ENCODE measurements at regions not wholly inside any gene's neighbourhood (a gene's known extent, or its start where the extent isn't known, plus 50 kb on each side); places are given as distances from the start of the nearest gene placed in this dataset.
"Not testable (repeated sequence)": the region's sequence is repeated elsewhere in the genome, so short reads cannot be mapped to it uniquely, and the experiment has no call there.

DNA sequence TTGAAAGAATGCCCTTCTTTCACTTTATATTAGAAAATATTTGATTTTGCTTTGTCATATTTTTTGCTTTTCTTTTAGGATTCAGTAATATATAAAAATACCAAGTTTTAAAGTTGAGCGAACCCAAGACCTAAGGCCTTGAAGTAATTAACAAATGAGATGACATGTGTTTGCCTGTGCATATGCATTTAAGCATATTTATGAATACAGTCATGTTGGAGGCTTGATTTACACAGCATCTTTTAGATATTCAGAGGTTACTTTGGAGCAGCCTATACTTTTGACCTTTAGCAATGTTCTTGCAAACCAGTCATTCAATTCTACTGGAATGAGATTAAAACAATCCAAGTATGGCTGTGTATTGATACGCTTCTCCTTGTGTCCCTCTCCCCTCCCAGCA is 425.1 kb downstream of the KCNJ18 start:
- H3K36me3 Mint-ChIP-seq, H3K27ac Mint-ChIP-seq, H3K4me3 Mint-ChIP-seq: not testable (repeated sequence)

DNA sequence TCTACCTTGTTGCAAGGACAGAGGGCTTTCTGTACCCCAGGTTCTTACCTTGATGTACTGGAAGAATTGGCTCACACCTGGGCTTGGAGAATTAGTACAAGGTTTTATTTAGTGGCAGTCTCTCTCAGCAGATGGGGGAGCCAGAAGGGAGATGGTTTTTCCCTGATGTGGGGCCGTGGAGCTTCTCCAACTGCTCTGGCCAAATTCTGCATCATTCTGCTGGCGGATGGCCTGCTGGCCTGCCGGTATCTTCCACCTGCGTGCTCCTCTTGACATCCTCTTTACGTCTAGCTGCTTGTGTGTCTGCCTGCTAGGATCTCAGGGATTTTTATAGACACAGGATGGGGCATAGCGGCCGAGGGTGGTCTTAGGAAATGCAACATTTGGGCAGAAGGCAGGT is 426.7 kb downstream of the KCNJ18 start:
- H3K4me3 Mint-ChIP-seq; H3K9me3 Mint-ChIP-seq; H3K4me1 Mint-ChIP-seq; H3K27me3 Mint-ChIP-seq; ATAC-seq (ENCODE audit: low read depth); H3K27ac Mint-ChIP-seq; H3K36me3 Mint-ChIP-seq; DNase-seq (ENCODE audit: low spot score in 2 of 2): not testable (repeated sequence)

More for the DNA sequence above, 425.1 kb downstream of the KCNJ18 start:
- not testable (repeated sequence) for ATAC-seq (ENCODE audit: low read depth); H3K27me3 Mint-ChIP-seq; H3K4me1 Mint-ChIP-seq; DNase-seq (ENCODE audit: low spot score in 2 of 2); H3K9me3 Mint-ChIP-seq

DNA sequence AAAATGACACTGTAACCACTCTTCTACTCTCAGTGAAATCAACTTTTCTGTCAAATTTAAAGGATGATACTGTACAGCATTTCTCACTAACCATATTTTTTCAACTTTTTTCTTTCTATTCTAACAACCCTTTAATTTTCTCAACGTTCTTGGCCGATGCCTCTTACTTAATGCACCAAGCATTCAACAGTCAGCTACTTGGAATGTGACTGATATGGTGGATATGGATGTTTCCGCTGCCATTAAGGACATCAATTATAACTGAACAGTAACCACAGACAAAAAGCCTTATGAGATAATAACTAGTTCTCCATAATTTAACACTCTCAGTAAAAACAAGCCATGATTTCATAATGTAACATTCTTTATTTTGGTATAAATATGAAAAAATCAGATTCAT is 427.4 kb downstream of the KCNJ18 start:
- ATAC-seq (ENCODE audit: low read depth); H3K27me3 Mint-ChIP-seq; H3K36me3 Mint-ChIP-seq; H3K9me3 Mint-ChIP-seq; H3K4me3 Mint-ChIP-seq; H3K27ac Mint-ChIP-seq; DNase-seq (ENCODE audit: low spot score in 2 of 2); H3K4me1 Mint-ChIP-seq: not testable (repeated sequence)

- Mint-ChIP-seq H3K4me3 (no peak overlapping the region), H3K36me3 (no peaks in the 10 kb centered on the region), H3K27me3 (no peaks in the 10 kb centered on the region), H3K4me1 (no peaks in the 10 kb centered on the region), H3K9me3 (peaks cover 5% of the 10 kb centered on the region), H3K27ac (no peak overlapping the region)
- DNase-seq (ENCODE audit: low spot score in 2 of 2), result no peak
- ATAC-seq (ENCODE audit: low read depth), result no peak
These were observed 431.4 kb downstream of the KCNJ18 start for GRCh38 chr17:22123536-22124281.

GRCh38 chr17:22128171-22128570 is 435.8 kb downstream of the KCNJ18 start:
- Mint-ChIP-seq H3K36me3 (no peaks in the 10 kb centered on the region), H3K4me3 (no peak overlapping the region), H3K27me3 (no peaks in the 10 kb centered on the region), H3K27ac (no peak overlapping the region), H3K9me3 (peaks cover 15% of the 10 kb centered on the region), H3K4me1 (no peaks in the 10 kb centered on the region)
- no peak for ATAC-seq (ENCODE audit: low read depth)
- no peak for DNase-seq (ENCODE audit: low spot score in 2 of 2)

DNA sequence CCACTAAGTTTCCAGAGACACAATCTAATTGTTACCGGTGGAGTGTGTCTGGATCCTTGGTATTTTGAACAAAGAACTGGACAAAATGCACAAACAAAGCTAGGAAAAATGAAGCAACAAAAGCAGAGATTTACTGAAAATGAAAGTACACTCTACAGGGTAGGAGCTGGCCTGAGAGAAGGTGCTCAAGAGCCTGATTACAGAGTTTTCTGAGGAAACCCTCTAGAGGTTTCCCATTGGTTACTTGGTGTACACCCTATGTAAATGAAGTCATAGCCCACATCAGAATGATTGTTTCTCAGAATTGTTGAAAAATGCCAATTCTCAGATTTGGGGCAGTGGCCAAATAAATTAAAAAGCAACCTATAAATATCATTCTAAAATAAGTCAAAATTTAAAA is 436.4 kb downstream of the KCNJ18 start:
- Mint-ChIP-seq H3K4me3 (no peak overlapping the region), H3K9me3 (peaks cover 15% of the 10 kb centered on the region), H3K4me1 (no peaks in the 10 kb centered on the region), H3K27ac (no peak overlapping the region), H3K27me3 (no peaks in the 10 kb centered on the region), H3K36me3 (no peaks in the 10 kb centered on the region)
- DNase-seq (ENCODE audit: low spot score in 2 of 2) (no peak), ATAC-seq (ENCODE audit: low read depth) (no peak)

- not testable (repeated sequence) for H3K4me1 Mint-ChIP-seq; H3K36me3 Mint-ChIP-seq; H3K27ac Mint-ChIP-seq; ATAC-seq (ENCODE audit: low read depth); DNase-seq (ENCODE audit: low spot score in 2 of 2); H3K27me3 Mint-ChIP-seq; H3K4me3 Mint-ChIP-seq
- peaks cover 15% of the 10 kb centered on the region for H3K9me3 Mint-ChIP-seq
These were observed 437.6 kb downstream of the KCNJ18 start for GRCh38 chr17:22129920-22130319.

DNA sequence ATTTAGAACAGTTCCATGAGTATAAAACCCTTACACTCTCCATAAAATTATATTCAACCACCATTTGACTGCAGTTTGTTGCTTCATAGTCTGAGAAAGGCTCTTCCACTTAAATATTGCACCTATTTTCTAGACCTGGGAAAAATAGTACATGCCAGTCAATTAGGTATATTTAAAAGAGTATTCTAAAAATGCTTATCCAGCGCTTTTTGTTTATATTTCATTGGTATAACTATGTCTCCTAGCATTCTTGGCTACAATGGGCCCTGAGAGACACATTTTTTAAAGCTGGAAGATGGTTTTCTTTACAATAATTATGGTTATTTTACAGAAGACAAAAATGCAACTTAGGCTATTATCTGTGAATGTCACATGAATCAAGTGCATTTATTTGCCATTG is 439.4 kb downstream of the KCNJ18 start:
- Mint-ChIP-seq H3K27me3 (no peaks in the 10 kb centered on the region), H3K4me1 (no peaks in the 10 kb centered on the region), H3K9me3 (peaks cover 18% of the 10 kb centered on the region), H3K27ac (no peak overlapping the region), H3K36me3 (no peaks in the 10 kb centered on the region), H3K4me3 (no peak overlapping the region)
- ATAC-seq (ENCODE audit: low read depth), result no peak
- no peak for DNase-seq (ENCODE audit: low spot score in 2 of 2)

GRCh38 chr17:22138861-22139469 is 446.6 kb downstream of the KCNJ18 start:
- no peaks in the 10 kb centered on the region for H3K27me3 Mint-ChIP-seq
- no peaks in the 10 kb centered on the region for H3K36me3 Mint-ChIP-seq
- DNase-seq (ENCODE audit: low spot score in 2 of 2), result no peak
- no peak overlapping the region for H3K4me3 Mint-ChIP-seq
- H3K4me1 Mint-ChIP-seq, result no peaks in the 10 kb centered on the region
- H3K9me3 Mint-ChIP-seq, result peaks cover 3% of the 10 kb centered on the region
- ATAC-seq (ENCODE audit: low read depth), result no peak
- no peak overlapping the region for H3K27ac Mint-ChIP-seq

DNA sequence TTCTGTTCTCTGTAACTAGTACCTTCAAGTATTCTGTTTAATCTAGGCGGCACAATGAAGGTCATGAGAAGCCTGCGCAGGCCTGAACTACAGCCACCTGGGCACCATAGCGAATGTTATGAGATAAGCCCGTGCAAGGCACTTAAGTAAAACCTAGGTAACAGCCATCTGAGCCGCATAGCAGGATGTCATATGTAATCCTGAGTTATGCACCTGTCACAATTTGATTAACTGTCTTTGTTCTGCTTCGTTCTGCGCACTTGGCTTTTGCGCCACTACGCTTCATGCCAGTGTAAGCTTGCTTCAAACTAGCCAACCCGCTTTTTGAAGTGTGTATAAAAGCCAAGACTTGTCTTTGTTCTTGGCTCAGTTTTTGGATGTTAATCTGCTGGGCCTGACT is 449.8 kb downstream of the KCNJ18 start:
- H3K36me3 Mint-ChIP-seq, result no peaks in the 10 kb centered on the region
- ATAC-seq (ENCODE audit: low read depth) (no peak), DNase-seq (ENCODE audit: low spot score in 2 of 2) (no peak)
- H3K27ac Mint-ChIP-seq, result no peak overlapping the region
- H3K4me3 Mint-ChIP-seq, result no peak overlapping the region
- H3K27me3 Mint-ChIP-seq, result no peaks in the 10 kb centered on the region
- H3K4me1 Mint-ChIP-seq, result no peaks in the 10 kb centered on the region
- no peaks in the 10 kb centered on the region for H3K9me3 Mint-ChIP-seq

GRCh38 chr17:22145605-22146178 is 453.4 kb downstream of the KCNJ18 start:
- Mint-ChIP-seq H3K4me1 (no peaks in the 10 kb centered on the region), H3K36me3 (no peaks in the 10 kb centered on the region), H3K27me3 (no peaks in the 10 kb centered on the region), H3K9me3 (no peaks in the 10 kb centered on the region), H3K4me3 (no peak overlapping the region), H3K27ac (no peak overlapping the region)
- no peak for DNase-seq (ENCODE audit: low spot score in 2 of 2)
- ATAC-seq (ENCODE audit: low read depth), result no peak

GRCh38 chr17:22158364-22158763 is 466.0 kb downstream of the KCNJ18 start:
- Mint-ChIP-seq H3K4me1 (no peaks in the 10 kb centered on the region), H3K27me3 (no peaks in the 10 kb centered on the region), H3K36me3 (no peaks in the 10 kb centered on the region), H3K9me3 (peaks cover 1% of the 10 kb centered on the region), H3K27ac (no peak overlapping the region), H3K4me3 (no peak overlapping the region)
- DNase-seq (ENCODE audit: low spot score in 2 of 2) (no peak), ATAC-seq (ENCODE audit: low read depth) (no peak)

- Mint-ChIP-seq H3K27ac (no peak overlapping the region), H3K9me3 (peaks cover 4% of the 10 kb centered on the region), H3K36me3 (no peaks in the 10 kb centered on the region), H3K4me3 (no peak overlapping the region), H3K4me1 (no peaks in the 10 kb centered on the region), H3K27me3 (no peaks in the 10 kb centered on the region)
- no peak for DNase-seq (ENCODE audit: low spot score in 2 of 2)
- ATAC-seq (ENCODE audit: low read depth), result no peak
These were observed 469.1 kb downstream of the KCNJ18 start for GRCh38 chr17:22161376-22161775.

GRCh38 chr17:22171631-22172030 is 479.3 kb downstream of the KCNJ18 start:
- H3K27ac Mint-ChIP-seq, result no peak overlapping the region
- no peak for ATAC-seq (ENCODE audit: low read depth)
- H3K4me1 Mint-ChIP-seq, result no peaks in the 10 kb centered on the region
- H3K27me3 Mint-ChIP-seq, result no peaks in the 10 kb centered on the region
- H3K4me3 Mint-ChIP-seq, result no peak overlapping the region
- peaks cover 8% of the 10 kb centered on the region for H3K9me3 Mint-ChIP-seq
- no peak for DNase-seq (ENCODE audit: low spot score in 2 of 2)
- peaks cover 2% of the 10 kb centered on the region for H3K36me3 Mint-ChIP-seq

DNA sequence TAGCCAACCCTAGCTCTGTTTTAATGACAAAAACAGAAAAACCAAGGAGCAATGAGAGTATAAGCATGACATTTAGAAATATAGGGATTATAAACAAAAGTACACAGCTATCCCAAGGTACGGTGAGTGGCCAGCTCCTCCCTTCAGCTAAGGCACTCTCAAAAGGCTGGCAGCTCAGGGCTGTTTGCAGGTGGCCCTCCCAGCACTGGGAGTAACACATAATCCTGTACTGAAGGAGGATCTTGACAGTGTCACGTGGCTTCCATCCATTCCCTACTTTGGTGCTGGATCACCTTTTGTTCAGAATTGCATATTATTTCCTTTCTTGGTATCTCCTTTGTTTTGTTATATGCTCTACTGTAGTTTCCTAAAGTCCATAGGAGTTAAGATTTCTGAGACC is 500.8 kb downstream of the KCNJ18 start:
- Mint-ChIP-seq H3K27me3 (no peaks in the 10 kb centered on the region), H3K9me3 (peaks cover 1% of the 10 kb centered on the region), H3K27ac (no peak overlapping the region), H3K4me1 (peaks cover 2% of the 10 kb centered on the region), H3K4me3 (no peak overlapping the region), H3K36me3 (no peaks in the 10 kb centered on the region)
- DNase-seq (ENCODE audit: low spot score in 2 of 2) (no peak), ATAC-seq (ENCODE audit: low read depth) (no peak)

Data from memory B cell (primary cell).